ENCODE measurements at regions not wholly inside any gene's neighbourhood (a gene's known extent, or its start where the extent isn't known, plus 50 kb on each side); places are given as distances from the start of the nearest gene placed in this dataset.
A peak's percentile ranks its signal among the peaks of the same experiment; 100 is the strongest.

DNA sequence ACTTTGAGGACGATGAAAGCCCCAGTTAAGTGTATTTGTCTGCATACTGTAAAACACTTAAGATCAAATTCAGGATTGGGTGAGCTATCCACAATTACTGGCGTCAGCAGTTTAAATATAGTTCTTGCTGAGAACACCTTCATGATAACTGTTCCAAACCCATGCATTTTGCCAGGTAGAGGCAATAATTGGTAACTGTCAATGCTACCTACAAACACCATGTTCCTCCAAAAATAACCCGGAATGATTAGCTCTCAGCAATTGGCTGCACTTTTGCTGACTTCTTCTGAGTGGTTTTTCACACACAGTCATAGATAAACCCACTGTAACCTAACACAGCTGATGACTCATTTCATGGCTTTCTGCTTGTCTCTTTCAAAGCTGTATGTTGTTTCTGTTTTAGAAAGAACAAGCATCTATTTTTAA lies 1358.6 kb upstream of the GJE1 start:
- Mint-ChIP-seq H3K9me3 (peaks cover 29% of the 10 kb centered on the region), H3K4me3 (no peak overlapping the region), H3K36me3 (ENCODE audit: low read depth) (no peaks in the 10 kb centered on the region), H3K4me1 (ENCODE audit: low read depth) (peaks cover 23% of the 10 kb centered on the region), H3K27ac (no peak overlapping the region), H3K27me3 (ENCODE audit: insufficient read depth) (peaks cover 7% of the 10 kb centered on the region)
- peak; percentile 6 for DNase-seq (ENCODE audit: low spot score)
- intact Hi-C loops (cut with micrococcal nuclease) = loop anchor here (1.0 kb wide), 3 partner anchors 35 to 1401 kb away; no protein-coding TSS in a partner anchor

DNA sequence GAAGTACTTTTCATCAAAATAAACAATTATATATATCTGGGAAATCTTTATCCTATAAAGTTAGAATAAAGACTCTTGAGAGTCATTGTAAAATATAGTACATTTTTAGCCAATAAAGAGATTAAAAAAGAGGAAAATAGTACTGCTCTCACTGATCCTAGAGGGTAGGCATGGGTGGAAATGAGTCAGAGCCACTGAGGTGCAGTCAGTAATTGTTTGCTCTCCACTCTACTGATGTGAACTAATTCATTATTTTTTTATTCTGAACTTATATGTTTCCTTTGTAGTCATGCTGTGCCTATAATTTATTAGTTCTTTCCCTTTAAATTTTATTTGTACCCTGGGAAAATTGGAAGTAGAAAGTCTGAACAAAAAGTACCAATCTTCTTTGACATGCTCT lies 1359.4 kb upstream of the GJE1 start:
- H3K9me3 Mint-ChIP-seq = peaks cover 30% of the 10 kb centered on the region
- peaks cover 23% of the 10 kb centered on the region for H3K4me1 Mint-ChIP-seq (ENCODE audit: low read depth)
- H3K27ac Mint-ChIP-seq = no peak overlapping the region
- H3K27me3 Mint-ChIP-seq (ENCODE audit: insufficient read depth) = peaks cover 7% of the 10 kb centered on the region
- intact Hi-C loops (cut with micrococcal nuclease) = no loop called here
- no peak overlapping the region for H3K4me3 Mint-ChIP-seq
- no peak for DNase-seq (ENCODE audit: low spot score)
- no peaks in the 10 kb centered on the region for H3K36me3 Mint-ChIP-seq (ENCODE audit: low read depth)

DNA sequence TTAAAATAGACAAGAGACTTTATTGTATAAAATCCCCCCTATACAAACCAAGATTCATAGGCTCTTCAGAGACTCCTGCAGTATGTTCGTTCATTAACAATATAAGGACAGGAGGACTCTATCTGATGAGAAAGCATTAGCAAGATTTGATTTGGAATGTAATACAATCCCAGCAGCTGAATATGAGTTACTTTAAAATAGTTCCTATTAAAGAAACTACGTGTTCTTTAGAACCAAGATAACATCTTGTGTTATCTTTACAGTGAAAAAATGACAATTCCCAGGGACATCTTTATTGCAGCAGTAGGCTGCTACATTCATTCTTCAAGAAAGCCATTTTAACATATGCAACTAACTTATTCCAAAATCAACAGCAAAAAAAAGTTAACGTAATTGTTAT lies 1360.1 kb upstream of the GJE1 start:
- Mint-ChIP-seq H3K4me1 (ENCODE audit: low read depth) (peaks cover 23% of the 10 kb centered on the region), H3K27ac (no peak overlapping the region), H3K4me3 (no peak overlapping the region), H3K36me3 (ENCODE audit: low read depth) (no peaks in the 10 kb centered on the region), H3K27me3 (ENCODE audit: insufficient read depth) (peaks cover 7% of the 10 kb centered on the region), H3K9me3 (peaks cover 36% of the 10 kb centered on the region)
- intact Hi-C loops (cut with micrococcal nuclease) = no loop called here
- no peak for DNase-seq (ENCODE audit: low spot score)

DNA sequence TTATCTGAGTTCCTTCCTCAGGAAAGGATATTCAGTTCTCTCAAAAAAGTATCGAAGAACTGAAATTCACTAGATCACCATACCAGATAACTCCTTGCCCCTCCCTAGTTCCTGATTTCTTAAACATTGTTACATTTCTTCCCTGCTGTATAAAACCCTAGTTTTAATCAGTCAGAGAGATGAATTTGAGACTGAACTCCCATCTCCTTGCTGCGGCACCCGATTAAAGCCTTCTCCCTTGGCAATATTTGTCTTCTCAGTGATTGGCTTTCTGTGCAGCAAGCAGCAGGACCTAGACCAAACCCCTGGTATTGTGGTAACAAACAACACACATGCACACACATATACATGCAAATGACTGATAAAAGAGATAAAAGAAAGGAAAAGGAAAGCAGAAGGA lies 1364.6 kb upstream of the GJE1 start:
- peaks cover under 1% of the 10 kb centered on the region for H3K4me1 Mint-ChIP-seq (ENCODE audit: low read depth)
- peaks cover 48% of the 10 kb centered on the region for H3K9me3 Mint-ChIP-seq
- H3K4me3 Mint-ChIP-seq = no peak overlapping the region
- no peak overlapping the region for H3K27ac Mint-ChIP-seq
- no peak for DNase-seq (ENCODE audit: low spot score)
- H3K27me3 Mint-ChIP-seq (ENCODE audit: insufficient read depth) = peaks cover 5% of the 10 kb centered on the region
- intact Hi-C loops (cut with micrococcal nuclease) = no loop called here
- no peaks in the 10 kb centered on the region for H3K36me3 Mint-ChIP-seq (ENCODE audit: low read depth)

DNA sequence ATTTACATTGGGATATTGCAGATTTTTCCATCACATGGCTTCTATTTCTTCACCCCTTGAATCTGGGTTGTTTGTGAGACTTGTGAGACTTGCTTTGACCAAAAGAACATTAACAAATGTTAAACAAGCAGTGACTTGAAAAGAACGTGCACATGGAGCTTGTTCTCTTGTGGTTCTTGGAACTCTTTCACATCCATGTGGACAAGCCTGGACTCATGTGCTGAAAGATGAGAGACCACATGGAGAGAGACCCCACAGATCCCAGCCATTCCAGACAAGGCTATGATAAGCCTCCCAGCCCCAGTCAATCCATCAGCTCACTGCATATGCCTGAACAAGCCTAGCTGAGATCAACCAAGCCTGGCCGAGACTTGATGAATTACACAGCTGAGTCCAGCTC lies 1365.7 kb upstream of the GJE1 start:
- DNase-seq (ENCODE audit: low spot score) = no peak
- Mint-ChIP-seq H3K27me3 (ENCODE audit: insufficient read depth) (peaks cover 5% of the 10 kb centered on the region), H3K9me3 (peaks cover 41% of the 10 kb centered on the region), H3K4me3 (no peak overlapping the region), H3K27ac (no peak overlapping the region), H3K36me3 (ENCODE audit: low read depth) (no peaks in the 10 kb centered on the region), H3K4me1 (ENCODE audit: low read depth) (no peaks in the 10 kb centered on the region)
- intact Hi-C loops (cut with micrococcal nuclease) = no loop called here

DNA sequence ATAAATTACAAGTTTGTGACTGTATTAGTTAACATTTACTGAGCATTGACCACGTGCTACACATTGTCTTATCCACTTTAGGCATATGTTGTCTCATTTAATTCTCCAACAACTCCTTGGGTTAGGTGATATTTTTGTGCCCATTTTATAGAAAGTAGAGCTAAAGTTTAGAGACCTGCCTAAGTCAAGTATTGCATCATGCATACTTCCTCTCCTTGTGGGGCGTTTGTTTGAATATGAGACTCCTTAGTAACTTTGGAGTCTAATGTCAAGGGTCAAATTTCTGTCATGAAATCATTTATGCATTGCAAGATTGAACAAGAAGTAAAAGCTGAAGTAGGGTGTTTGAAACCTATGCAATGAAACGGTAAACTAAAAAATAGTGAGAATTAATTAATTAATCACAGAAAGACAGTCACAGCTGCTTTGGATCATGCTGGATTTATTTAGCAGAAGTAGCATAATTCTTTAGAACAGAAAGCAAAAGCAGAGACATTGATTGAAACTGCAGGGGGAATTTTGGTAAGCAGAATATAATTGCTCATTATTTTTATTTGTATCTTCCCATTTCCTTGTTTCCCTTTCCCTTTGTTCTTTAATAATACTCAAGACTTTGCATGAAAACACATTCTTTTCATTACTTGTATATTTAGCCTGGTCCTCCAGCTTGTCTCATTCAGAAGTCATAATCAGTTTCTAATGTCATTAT lies 1374.4 kb upstream of the GJE1 start:
- Mint-ChIP-seq H3K4me1 (ENCODE audit: low read depth) (no peaks in the 10 kb centered on the region), H3K27ac (no peak overlapping the region), H3K4me3 (no peak overlapping the region), H3K36me3 (ENCODE audit: low read depth) (no peaks in the 10 kb centered on the region), H3K9me3 (no peaks in the 10 kb centered on the region), H3K27me3 (ENCODE audit: insufficient read depth) (peaks cover 4% of the 10 kb centered on the region)
- DNase-seq (ENCODE audit: low spot score) = no peak
- intact Hi-C loops (cut with micrococcal nuclease) = no loop called here

DNA sequence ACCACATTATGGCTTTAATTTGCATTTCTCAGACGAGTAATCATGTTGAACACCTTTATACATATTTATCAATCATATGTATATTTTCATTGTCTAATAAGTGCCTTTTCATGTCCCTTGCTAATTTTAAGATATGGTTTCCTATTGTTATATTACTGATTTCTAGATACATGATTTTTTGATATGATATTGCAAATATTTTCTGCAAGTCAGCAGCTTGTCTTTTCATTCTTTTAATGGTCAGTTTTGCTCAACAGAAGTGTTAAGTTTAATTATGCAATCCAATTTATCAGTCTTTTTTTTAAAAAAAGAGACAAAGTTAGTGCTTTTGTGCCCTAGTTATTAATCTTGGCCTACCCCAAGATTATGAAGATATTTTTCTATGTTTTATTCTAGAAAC lies 1377.8 kb upstream of the CITED2 start:
- no peak for DNase-seq (ENCODE audit: low spot score)
- Mint-ChIP-seq H3K4me1 (ENCODE audit: low read depth) (no peaks in the 10 kb centered on the region), H3K36me3 (ENCODE audit: low read depth) (no peaks in the 10 kb centered on the region), H3K27ac (no peak overlapping the region), H3K27me3 (ENCODE audit: insufficient read depth) (peaks cover 1% of the 10 kb centered on the region), H3K9me3 (peaks cover 6% of the 10 kb centered on the region), H3K4me3 (no peak overlapping the region)
- intact Hi-C loops (cut with micrococcal nuclease) = no loop called here

DNA sequence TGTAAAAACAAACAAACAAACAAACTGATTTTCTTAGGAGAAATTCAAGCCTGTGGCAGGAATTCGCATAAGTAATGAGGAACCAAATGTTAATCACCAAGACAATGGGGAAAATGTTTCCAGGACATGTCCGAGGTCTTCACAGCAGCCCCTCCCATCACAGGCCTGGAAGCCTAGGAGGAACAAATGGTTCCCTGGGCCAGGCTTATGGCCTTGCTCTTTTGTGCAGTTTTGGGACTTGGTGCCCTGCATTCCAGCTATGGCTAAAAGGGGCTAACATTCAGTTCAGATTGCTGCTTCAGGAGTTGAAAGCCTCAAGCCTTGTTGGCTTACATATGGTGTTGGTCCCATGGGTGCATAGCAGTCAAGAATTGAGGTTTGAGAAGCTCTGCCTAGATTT lies 1372.7 kb upstream of the CITED2 start:
- H3K4me3 Mint-ChIP-seq = no peak overlapping the region
- H3K9me3 Mint-ChIP-seq = peaks cover 16% of the 10 kb centered on the region
- no peaks in the 10 kb centered on the region for H3K27me3 Mint-ChIP-seq (ENCODE audit: insufficient read depth)
- no peaks in the 10 kb centered on the region for H3K36me3 Mint-ChIP-seq (ENCODE audit: low read depth)
- intact Hi-C loops (cut with micrococcal nuclease) = no loop called here
- H3K27ac Mint-ChIP-seq = no peak overlapping the region
- H3K4me1 Mint-ChIP-seq (ENCODE audit: low read depth) = peaks cover 10% of the 10 kb centered on the region
- DNase-seq (ENCODE audit: low spot score) = no peak

DNA sequence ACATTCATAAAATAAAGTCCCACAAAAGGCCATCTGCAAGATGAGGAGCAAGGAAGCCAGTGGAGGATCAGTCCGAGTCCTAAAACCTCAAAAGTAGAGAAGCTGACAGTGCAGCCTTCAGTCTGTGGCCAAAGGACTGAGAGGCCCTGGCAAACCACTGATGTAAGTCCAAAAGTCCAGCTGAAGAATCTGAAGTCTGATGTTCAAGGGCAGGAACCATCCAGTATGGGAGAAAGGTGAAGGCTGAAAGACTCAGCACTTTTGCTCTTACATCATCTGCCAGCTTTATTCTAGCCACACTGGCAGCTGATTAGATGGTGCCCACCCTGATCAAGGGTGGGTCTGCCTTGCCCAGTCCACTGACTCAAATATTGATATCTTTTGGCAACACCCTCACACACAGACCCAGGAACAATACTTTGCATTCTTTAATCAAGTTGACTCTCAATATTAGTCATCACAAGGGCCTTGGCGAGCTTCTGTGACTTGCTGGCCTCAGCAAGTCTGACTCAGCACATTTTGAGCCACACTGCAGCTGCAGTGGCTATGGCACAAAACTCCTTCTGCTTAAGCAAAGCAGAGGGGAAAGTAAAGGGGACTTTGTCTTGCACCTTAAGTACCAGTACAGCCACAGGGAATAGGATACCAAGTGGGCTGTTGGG lies 1370.3 kb upstream of the CITED2 start:
- Mint-ChIP-seq H3K27ac (no peak overlapping the region), H3K4me3 (no peak overlapping the region), H3K36me3 (ENCODE audit: low read depth) (no peaks in the 10 kb centered on the region), H3K4me1 (ENCODE audit: low read depth) (peaks cover 10% of the 10 kb centered on the region), H3K27me3 (ENCODE audit: insufficient read depth) (no peaks in the 10 kb centered on the region), H3K9me3 (peaks cover 16% of the 10 kb centered on the region)
- DNase-seq (ENCODE audit: low spot score) = no peak
- intact Hi-C loops (cut with micrococcal nuclease) = no loop called here

DNA sequence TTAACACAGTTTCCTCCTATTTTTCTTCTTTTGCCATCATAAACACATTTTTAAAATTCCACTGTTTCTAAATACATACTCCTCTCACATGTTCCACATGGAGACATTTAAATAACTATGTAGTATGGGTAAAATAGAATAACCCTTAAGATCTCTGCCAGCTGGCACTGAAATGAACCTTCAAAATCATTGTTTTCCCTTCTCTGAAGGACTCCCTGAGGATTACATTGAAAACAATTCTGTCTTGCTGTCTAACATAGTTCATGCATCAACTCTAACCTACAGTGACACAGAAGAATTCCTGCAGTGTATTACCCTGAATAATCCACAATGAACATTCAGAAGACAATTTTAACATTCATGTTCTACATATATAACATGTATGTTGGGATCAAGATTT lies 1361.8 kb upstream of the CITED2 start:
- no peaks in the 10 kb centered on the region for H3K27me3 Mint-ChIP-seq (ENCODE audit: insufficient read depth)
- no peak overlapping the region for H3K27ac Mint-ChIP-seq
- H3K4me1 Mint-ChIP-seq (ENCODE audit: low read depth) = no peaks in the 10 kb centered on the region
- H3K36me3 Mint-ChIP-seq (ENCODE audit: low read depth) = no peaks in the 10 kb centered on the region
- intact Hi-C loops (cut with micrococcal nuclease) = no loop called here
- peaks cover 3% of the 10 kb centered on the region for H3K9me3 Mint-ChIP-seq
- H3K4me3 Mint-ChIP-seq = no peak overlapping the region
- no peak for DNase-seq (ENCODE audit: low spot score)

DNA sequence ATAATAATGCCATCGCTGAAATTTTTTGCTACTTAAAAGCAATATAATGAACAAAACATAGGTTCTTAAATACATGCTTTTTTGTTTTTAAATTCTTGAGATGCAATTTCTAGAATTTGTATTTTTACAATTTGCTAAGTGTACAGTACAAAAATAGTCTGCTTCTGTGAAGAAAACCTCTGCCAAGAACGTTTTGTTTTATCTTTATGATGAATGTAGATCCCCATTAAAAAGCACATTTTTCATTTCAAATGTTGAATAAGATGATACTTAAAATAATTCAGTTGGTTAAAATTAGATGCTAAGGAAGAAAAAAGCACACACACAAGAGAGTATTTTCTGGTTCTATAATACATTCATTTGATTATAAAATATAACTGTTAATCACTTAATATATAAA lies 1358.5 kb upstream of the CITED2 start:
- no peaks in the 10 kb centered on the region for H3K36me3 Mint-ChIP-seq (ENCODE audit: low read depth)
- H3K27me3 Mint-ChIP-seq (ENCODE audit: insufficient read depth) = no peaks in the 10 kb centered on the region
- H3K9me3 Mint-ChIP-seq = peaks cover 3% of the 10 kb centered on the region
- no peak overlapping the region for H3K27ac Mint-ChIP-seq
- intact Hi-C loops (cut with micrococcal nuclease) = no loop called here
- no peaks in the 10 kb centered on the region for H3K4me1 Mint-ChIP-seq (ENCODE audit: low read depth)
- DNase-seq (ENCODE audit: low spot score) = no peak
- no peak overlapping the region for H3K4me3 Mint-ChIP-seq

DNA sequence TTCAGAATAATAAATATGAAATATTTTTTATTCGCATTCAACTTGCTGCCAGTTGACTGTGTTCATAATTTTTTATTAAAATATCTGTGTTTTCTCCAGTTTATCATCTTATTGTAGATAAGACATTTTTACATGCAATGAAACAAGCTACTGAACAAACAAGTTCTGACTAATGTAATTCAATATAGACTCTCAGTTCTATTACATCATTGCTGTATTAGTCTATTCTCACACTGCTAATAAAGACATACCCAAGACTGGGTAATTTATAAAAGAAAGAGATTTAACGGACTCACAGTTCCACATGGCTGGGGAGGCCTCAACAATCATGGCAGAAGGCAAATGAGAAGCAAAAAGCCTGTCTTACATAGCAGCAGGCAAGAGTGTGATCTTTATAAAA lies 1357.7 kb upstream of the CITED2 start:
- Mint-ChIP-seq H3K36me3 (ENCODE audit: low read depth) (no peaks in the 10 kb centered on the region), H3K27me3 (ENCODE audit: insufficient read depth) (no peaks in the 10 kb centered on the region), H3K4me1 (ENCODE audit: low read depth) (no peaks in the 10 kb centered on the region), H3K27ac (no peak overlapping the region), H3K9me3 (no peaks in the 10 kb centered on the region), H3K4me3 (no peak overlapping the region)
- intact Hi-C loops (cut with micrococcal nuclease) = no loop called here
- DNase-seq (ENCODE audit: low spot score) = no peak

DNA sequence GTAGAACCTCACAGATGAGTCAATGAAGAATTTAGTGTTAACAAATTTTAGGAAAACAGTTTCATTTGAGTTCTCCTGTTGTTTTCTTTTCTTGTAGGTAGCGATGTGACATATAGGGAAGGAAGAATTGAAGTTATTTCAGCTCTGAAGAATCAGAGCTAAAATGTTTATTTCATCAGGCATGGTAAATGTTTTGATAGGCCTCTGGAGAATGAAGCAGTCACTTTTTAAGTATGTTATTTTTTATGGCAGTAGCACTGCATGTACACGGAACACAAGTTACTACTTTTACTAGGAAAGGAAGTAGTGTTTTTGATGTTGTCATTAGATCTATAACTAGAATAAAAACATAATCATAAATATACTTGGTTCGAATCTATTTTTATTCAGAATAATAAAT lies 1357.3 kb upstream of the CITED2 start:
- no peak overlapping the region for H3K4me3 Mint-ChIP-seq
- H3K27ac Mint-ChIP-seq = no peak overlapping the region
- no peaks in the 10 kb centered on the region for H3K9me3 Mint-ChIP-seq
- no peaks in the 10 kb centered on the region for H3K27me3 Mint-ChIP-seq (ENCODE audit: insufficient read depth)
- H3K4me1 Mint-ChIP-seq (ENCODE audit: low read depth) = no peaks in the 10 kb centered on the region
- intact Hi-C loops (cut with micrococcal nuclease) = no loop called here
- no peaks in the 10 kb centered on the region for H3K36me3 Mint-ChIP-seq (ENCODE audit: low read depth)
- DNase-seq (ENCODE audit: low spot score) = no peak

All from activated T-helper 1 cell treated with anti-CD3 and anti-CD28 coated beads, Interleukin-12 subunit alpha, Interleukin-12 subunit beta, Interleukin-2, Interleukin-4 antibody, amounts not matched to agents 30 ng/mL and 10 ng/mL and 1 ng/mL, durations not matched to agents 14 hours and 24 hours and 36 hours (primary cell).